SKM-1 treated with dmso at 0.1 percent for 144 hours (cell line): ENCODE measurements at regions not wholly inside any gene's neighbourhood (a gene's known extent, or its start where the extent isn't known, plus 50 kb on each side); places are given as distances from the start of the nearest gene placed in this dataset.
"Not testable (repeated sequence)": the region's sequence is repeated elsewhere in the genome, so short reads cannot be mapped to it uniquely, and the experiment has no call there.

Experiments used
- DNase-seq: peaks from one replicate; lab custom pipeline; 2025; ENCODE audit not compliant: unreplicated experiment; lab: John Stamatoyannopoulos, UW

DNA sequence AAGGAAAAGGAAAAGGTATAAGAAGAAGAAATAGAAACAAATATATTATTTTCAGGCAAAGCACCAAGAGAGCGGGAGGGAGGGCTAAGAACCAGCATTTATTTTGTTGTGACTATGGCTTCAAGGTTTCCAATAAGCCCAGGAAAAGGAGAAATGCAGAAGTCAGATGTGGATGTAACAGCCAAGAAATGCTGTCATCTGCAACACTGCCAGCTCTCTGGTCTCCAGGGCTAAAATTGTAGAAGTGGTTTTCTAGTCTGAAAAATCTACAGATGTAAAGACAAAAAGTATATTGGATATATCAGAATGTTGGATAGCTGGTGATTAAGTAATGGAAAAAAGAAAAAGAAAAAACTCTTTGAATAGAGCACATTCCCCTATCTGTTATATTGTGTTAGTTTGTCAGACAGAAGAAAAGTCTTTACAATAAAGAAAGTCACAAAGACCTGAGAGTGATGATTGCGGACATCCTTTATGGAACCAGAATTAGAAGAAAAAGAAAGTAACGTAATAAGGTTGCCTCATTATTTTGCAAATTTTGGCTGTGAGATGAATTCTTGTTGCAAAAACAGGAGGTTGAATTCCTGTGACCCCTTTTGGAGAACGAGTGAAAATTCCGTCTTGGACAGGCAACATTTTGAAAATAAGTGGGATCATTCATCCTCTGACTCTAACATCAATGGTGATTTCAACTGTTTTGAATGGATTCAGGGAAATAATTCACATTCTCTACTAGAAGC lies 938.1 kb downstream of the TTLL7 start:
- no peak for DNase-seq

- no peak for DNase-seq
These were observed 938.7 kb downstream of the TTLL7 start for GRCh38 chr1:83060221-83060620.

- DNase-seq: no peak
These were observed 940.6 kb downstream of the TTLL7 start for GRCh38 chr1:83058327-83058726.

- no peak for DNase-seq
These were observed 943.4 kb downstream of the TTLL7 start for GRCh38 chr1:83055391-83056170.

DNA sequence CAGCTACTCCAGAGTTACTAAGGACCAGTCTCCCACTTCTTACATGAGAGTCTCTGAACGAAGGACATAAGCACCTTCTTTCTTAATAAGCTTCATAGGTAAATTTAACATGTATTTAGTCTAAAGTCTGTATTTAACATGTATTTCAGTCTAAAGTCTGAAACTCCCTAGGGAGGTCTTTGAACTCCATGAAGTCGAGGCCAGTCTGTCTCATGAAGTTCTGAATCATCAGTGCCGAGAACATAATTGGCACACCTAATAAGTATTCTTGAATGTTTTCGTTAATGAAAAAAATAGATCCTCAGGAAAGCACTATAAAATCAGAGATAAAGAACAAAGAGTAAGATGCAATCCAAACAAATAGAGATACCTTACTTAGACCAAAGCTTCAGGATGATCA lies 945.5 kb downstream of the TTLL7 start:
- DNase-seq: no peak

DNA sequence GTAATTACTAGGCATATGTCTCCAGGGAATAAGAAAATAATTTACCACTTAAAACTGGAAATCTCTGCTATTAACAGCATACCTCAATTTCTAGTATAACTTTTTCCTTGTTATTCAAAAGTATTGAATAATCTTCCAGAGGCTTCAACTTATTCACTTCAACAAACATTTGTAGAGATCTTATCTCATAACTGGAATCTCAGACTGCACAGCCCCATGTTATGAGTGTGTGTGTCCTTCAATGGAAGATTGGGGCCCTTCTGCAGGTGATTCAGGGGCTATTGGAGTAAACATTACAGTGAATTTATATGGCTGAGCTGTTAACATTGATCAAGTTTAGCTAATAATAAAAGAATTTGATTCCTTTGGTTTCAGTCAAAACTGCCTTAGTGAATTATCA lies 946.1 kb downstream of the TTLL7 start:
- DNase-seq: no peak

DNA sequence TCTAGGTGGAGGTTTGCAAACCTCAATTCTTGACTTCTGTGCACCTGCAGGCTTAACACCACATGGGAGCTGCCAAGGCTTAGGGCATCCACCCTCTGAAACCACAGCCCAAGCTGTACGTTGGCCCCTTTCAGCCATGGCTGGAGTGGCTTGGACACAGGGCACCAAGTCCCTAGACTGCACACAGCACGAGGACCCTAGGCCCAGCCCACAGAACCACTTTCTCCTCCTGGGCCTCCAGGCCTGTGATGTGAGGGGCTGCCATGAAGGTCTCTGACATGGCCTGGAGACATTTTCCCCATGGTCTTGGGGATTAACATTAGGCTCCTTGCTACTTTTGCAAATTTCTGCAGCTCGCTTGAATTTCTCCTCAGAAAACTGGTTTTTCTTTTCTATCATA lies 947.9 kb downstream of the TTLL7 start:
- DNase-seq: not testable (repeated sequence)

DNA sequence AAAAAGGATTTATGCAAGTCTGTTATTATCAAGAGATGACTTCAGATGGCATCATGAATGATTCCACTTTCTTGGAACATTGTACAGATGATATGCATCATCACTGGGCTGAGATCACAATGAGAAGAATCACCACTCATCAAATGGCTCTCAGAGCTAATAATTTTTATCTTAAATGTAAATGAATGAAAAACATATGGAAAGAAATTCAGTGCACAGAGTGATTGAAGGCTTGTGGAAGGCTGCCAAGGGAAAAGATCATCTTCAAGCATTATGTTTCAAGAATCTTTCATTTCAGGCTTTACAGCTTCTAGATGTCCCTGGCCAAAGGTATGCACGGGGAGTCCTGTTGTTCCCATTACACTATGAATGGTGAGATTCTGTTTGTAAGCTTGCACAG lies 955.7 kb downstream of the TTLL7 start:
- no peak for DNase-seq

DNA sequence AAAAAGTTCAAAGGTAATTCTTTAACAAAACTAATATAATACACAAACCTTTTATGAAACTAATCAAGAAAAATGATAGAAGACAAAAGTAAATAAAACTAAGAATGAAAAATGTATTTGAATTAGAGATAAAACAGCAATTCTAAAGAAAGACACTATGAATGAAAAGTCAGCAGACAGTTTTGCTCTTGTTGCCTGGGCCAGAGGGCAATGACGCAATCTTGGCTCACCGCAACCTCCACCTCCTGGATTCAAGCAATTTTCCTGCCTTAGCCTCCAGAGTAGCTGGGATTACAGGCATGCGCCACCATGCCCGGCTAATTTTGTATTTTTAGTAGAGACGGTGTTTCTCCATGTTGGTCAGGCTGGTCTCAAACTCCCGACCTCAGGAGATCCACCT lies 959.8 kb downstream of the TTLL7 start:
- DNase-seq: not testable (repeated sequence)

DNA sequence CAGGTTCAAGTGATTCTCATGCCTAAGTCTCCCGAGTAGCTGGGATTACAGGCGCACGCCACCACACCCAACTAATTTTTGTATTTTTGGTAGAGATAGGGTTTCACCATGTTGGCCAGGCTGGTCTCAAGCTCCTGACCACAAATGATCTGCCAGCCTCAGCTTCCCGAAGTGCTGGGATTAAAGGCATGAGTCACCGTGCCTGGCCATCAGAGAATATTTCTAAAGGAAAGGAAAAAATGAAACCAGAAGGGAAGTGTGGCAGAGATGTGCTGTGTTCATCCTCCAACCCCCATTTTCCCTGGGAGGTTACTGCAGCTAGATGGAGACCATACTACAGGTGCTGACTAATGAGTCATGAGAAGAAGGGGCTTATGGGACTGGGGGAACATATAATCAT lies 964.1 kb downstream of the TTLL7 start:
- no peak for DNase-seq

GRCh38 chr1:83033682-83034081 lies 965.2 kb downstream of the TTLL7 start:
- DNase-seq: no peak

DNA sequence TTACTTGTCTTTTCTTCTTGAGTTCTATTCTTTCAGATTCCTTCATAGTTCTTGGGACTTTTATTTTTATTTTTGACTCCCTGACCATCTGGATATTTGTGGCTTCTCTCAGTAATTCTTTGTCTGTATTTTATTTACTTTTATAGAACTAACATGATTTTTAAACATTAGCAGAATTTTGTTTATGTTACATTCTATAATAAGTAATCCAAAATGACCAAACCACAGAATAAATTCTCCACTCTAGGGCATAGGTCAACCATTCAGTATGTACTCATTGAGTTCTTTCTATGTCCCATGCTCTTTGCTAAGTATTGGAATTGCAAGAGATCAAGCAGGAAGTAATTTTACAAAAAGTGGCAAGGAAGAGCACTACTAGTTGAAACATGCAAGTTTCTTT lies 969.0 kb downstream of the TTLL7 start:
- DNase-seq: no peak

- no peak for DNase-seq
These were observed 969.9 kb downstream of the TTLL7 start for GRCh38 chr1:83029050-83029449.

- DNase-seq: no peak
These were observed 970.5 kb downstream of the TTLL7 start for GRCh38 chr1:83028467-83028866.

GRCh38 chr1:83027511-83027910 lies 971.4 kb downstream of the TTLL7 start:
- DNase-seq: no peak

- DNase-seq: no peak
These were observed 972.2 kb downstream of the TTLL7 start for GRCh38 chr1:83026745-83027144.

DNA sequence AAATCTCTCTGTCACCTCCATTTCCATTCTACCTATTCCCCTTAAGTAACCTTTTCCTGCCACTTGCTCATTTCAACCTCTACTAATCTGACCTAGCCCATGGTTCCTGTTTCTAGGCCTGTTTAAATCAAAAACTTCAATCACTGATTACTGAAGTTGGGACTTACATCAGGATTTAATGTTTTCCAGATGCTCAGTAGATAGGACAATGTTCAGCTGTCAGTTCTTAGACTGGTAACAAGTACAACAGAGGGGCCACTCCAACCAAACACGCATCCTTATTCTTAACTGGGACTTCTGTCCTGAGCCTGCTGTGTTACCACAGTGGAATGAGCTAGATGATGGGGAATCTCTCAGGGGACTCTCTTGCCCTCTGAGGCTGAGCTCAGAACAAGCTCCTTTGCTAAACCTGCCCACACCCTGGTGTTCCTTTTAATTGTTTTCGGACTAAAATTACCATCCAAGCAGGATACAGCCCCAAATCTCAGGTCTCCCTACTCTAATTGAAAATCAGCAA lies 974.6 kb downstream of the TTLL7 start:
- DNase-seq: no peak

GRCh38 chr1:83023212-83023611 lies 975.7 kb downstream of the TTLL7 start:
- DNase-seq: no peak

- no peak for DNase-seq
These were observed 976.7 kb downstream of the TTLL7 start for GRCh38 chr1:83022206-83022605.

DNA sequence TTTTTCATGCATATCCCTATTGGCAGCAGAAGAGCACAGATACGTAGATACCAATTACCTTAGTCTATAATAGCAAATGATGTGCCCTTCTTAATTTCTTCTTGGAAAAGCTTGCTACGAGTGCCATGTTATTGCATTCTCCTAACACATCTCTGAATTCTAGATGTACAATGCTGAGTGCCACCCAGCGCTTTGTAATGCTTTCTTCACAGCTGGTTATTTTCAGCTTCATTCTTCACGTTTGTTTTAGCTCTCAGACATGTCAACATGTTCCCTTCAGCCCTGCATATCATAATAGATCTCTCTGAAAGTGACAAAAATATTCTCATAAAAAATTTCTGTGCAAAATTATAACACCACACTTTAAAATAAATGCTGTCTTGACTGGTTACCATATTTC lies 981.2 kb downstream of the TTLL7 start:
- DNase-seq: no peak

DNA sequence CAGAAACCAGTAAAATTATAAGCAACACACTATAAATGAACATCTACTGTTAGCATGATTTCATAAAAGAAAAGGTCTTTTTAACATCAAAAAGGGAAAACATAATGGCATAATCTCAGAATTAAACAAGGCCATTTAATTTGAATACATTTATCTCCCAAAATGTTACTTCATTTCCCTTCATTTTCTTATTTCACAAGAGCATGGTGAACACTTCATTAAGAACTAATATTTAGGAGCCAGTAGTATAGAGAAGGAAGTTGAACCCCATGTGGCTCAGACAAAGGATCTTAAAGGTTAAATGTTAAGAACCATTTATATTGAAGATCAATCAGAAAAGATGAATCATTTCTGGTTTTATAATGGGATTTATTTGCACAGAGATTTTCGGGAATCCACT lies 981.7 kb downstream of the TTLL7 start:
- DNase-seq: no peak

GRCh38 chr1:83016354-83016849 lies 982.5 kb downstream of the TTLL7 start:
- DNase-seq: no peak
